GM23338 (cell line): ENCODE measurements at regions not wholly inside any gene's neighbourhood (a gene's known extent, or its start where the extent isn't known, plus 50 kb on each side); places are given as distances from the start of the nearest gene placed in this dataset.

Source experiments
- ATAC-seq: fragments of 200-7000 bp; cut with Tn5 transposase; 3 replicates; pipeline ENCODE4 v1.9.1; 2020
- DNase-seq: peaks from one replicate; pipeline ENCODE4 v3.0.0-alpha.2; 2015; ENCODE audit warnings: low spot score
- H2AFZ ChIP-seq: fragments of 200-600 bp; sonication (generic); 2 replicates; pipeline ENCODE4 v1.8.0; 2016; ENCODE audit warnings: antibody characterized with exemption, mild to moderate bottlenecking, moderate library complexity
- H3F3A ChIP-seq: fragments of 200-600 bp; sonication (generic); replicated peaks from 2 replicates; pipeline ENCODE4 v1.8.0; 2017; ENCODE audit warnings: antibody characterized with exemption, mixed run types, low read depth
- H3K27ac ChIP-seq: fragments of 200-600 bp; sonication (generic); 2 replicates; pipeline ENCODE4 v1.6.1; 2016; ENCODE audit warnings: low read depth
- H3K27me3 ChIP-seq: fragments of 200-600 bp; sonication (generic); 2 replicates; pipeline ENCODE4 v1.8.0; 2016; ENCODE audit warnings: mild to moderate bottlenecking, mixed run types, moderate library complexity; ENCODE audit not compliant: insufficient read depth
- H3K36me3 ChIP-seq: fragments of 200-600 bp; sonication (generic); 2 replicates; pipeline ENCODE4 v1.8.0; 2016; ENCODE audit warnings: mild to moderate bottlenecking; ENCODE audit not compliant: insufficient read depth
- H3K4me1 ChIP-seq: fragments of 200-600 bp; sonication (generic); 2 replicates; pipeline ENCODE4 v1.8.0; 2016; ENCODE audit warnings: mild to moderate bottlenecking, moderate library complexity; ENCODE audit not compliant: insufficient read depth
- H3K4me2 ChIP-seq: fragments of 200-600 bp; sonication (generic); 2 replicates; pipeline ENCODE4 v1.7.1; 2017; ENCODE audit warnings: mixed run types
- H3K4me3 ChIP-seq: fragments of 200-600 bp; sonication (generic); 2 replicates; pipeline ENCODE4 v1.6.1; 2016; ENCODE audit warnings: mixed run types
- H3K79me2 ChIP-seq: fragments of 200-600 bp; sonication (generic); replicated peaks from 2 replicates; pipeline ENCODE4 v1.8.0; 2017; ENCODE audit warnings: mild to moderate bottlenecking; ENCODE audit not compliant: insufficient read depth
- H3K9me2 ChIP-seq: fragments of 200-600 bp; sonication (generic); 2 replicates; pipeline ENCODE4 v1.8.0; 2017; ENCODE audit not compliant: insufficient read depth
- H4K20me1 ChIP-seq: fragments of 200-600 bp; sonication (generic); replicated peaks from 2 replicates; pipeline ENCODE4 v1.8.0; 2017; ENCODE audit warnings: mild to moderate bottlenecking; ENCODE audit not compliant: insufficient read depth
- H3K27ac Mint-ChIP-seq: 2 replicates; pipeline ENCODE4 v1.8.0; 2020; ENCODE audit warnings: inconsistent platforms, mild to moderate bottlenecking, moderate library complexity, mixed read lengths
- H3K27me3 Mint-ChIP-seq: 3 replicates; pipeline ENCODE4 v1.8.0; 2022; ENCODE audit warnings: low read depth, mild to moderate bottlenecking, moderate library complexity, mixed read lengths, inconsistent platforms; ENCODE audit not compliant: insufficient read depth, poor library complexity
- H3K36me3 Mint-ChIP-seq: 3 replicates; pipeline ENCODE4 v1.8.0; 2021; ENCODE audit warnings: low read depth, mild to moderate bottlenecking, inconsistent platforms, moderate library complexity, mixed read lengths
- H3K4me1 Mint-ChIP-seq: 3 replicates; pipeline ENCODE4 v1.8.0; 2020; ENCODE audit warnings: mild to moderate bottlenecking, inconsistent platforms, mixed read lengths
- H3K4me3 Mint-ChIP-seq: 3 replicates; pipeline ENCODE4 v1.8.0; 2021; ENCODE audit warnings: moderate library complexity, mild to moderate bottlenecking, inconsistent platforms, mixed read lengths
- H3K9me3 Mint-ChIP-seq: 3 replicates; pipeline ENCODE4 v1.8.0; 2020; ENCODE audit warnings: moderate library complexity, mild to moderate bottlenecking, inconsistent platforms, mixed read lengths
- EZH2 ChIP-seq: fragments of 200-600 bp; sonication (generic); IDR thresholded peaks from one replicate; pipeline ENCODE4 v1.8.0; 2017; ENCODE audit warnings: antibody characterized with exemption, mild to moderate bottlenecking, low read depth; ENCODE audit not compliant: unreplicated experiment
- EZH2phosphoT487 ChIP-seq: fragments of 200-600 bp; sonication (generic); IDR thresholded peaks from one replicate; pipeline ENCODE4 v1.8.1; 2018; ENCODE audit warnings: antibody characterized with exemption; ENCODE audit not compliant: unreplicated experiment
- JUNB ChIP-seq: IDR thresholded peaks from one replicate; pipeline ENCODE4 v1.6.1; 2016; ENCODE audit warnings: antibody characterized with exemption; ENCODE audit not compliant: unreplicated experiment
- POLR2AphosphoS5 ChIP-seq: IDR thresholded peaks from 2 replicates; pipeline ENCODE4 v1.6.1; 2016; ENCODE audit warnings: antibody characterized with exemption, low read depth
- ZNF114 ChIP-seq: fragments of 250-450 bp; sonication (Bioruptor Pico); IDR thresholded peaks from 2 replicates; pipeline ENCODE4 v1.5.0; 2020; ENCODE audit warnings: mild to moderate bottlenecking, moderate library complexity
- ZNF331 ChIP-seq: fragments of 250-450 bp; sonication (Bioruptor Pico); IDR thresholded peaks from 2 replicates; pipeline ENCODE4 v1.5.0; 2020; ENCODE audit warnings: low read depth, mild to moderate bottlenecking, moderate library complexity
- TF ChIP-seq, protein P1 (sequence below): IDR thresholded peaks from one replicate; pipeline ENCODE4 v1.6.1; 2018; ENCODE audit warnings: antibody characterized with exemption; ENCODE audit not compliant: unreplicated experiment
- TF ChIP-seq, protein P2 (sequence below): fragments of 250-450 bp; sonication (Bioruptor Pico); IDR thresholded peaks from 2 replicates; pipeline ENCODE4 v1.5.0; 2020; ENCODE audit warnings: mild to moderate bottlenecking, moderate library complexity

DNA sequence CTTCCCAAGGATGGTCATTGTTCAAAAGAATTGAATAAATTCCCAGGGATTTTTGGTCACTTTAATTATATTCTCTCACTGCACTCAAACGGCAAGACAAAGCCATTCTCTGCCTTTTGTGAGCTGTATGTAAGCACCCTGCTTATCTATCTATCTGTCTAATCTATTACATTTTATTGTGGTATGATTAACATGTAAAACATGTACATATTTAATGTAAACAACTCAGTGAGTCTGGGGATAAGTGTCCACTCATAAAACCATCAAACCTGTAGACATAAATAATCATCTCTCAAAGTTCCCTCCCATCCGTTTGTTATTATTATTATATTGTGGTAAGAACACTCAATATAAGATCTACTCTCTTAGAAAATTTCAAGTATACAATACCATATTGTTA, 167.1 kb downstream of the CAND1 start:
- Histone ChIP-seq H3K9me2 (no peaks in the 10 kb centered on the region), H3K79me2 (no peaks in the 10 kb centered on the region), H3K27me3 (no peaks in the 10 kb centered on the region), H4K20me1 (no peaks in the 10 kb centered on the region), H3K4me2 (no peak overlapping the region), H3K27ac (no peak overlapping the region), H3K36me3 (no peaks in the 10 kb centered on the region), H3K4me1 (no peaks in the 10 kb centered on the region), H3K4me3 (no peak overlapping the region), H3F3A (no peaks in the 10 kb centered on the region), H2AFZ (no peak overlapping the region)
- H3K27ac Mint-ChIP-seq: no peak overlapping the region
- no peak for DNase-seq
- H3K4me3 Mint-ChIP-seq: no peak overlapping the region
- no peaks in the 10 kb centered on the region for H3K4me1 Mint-ChIP-seq
- H3K36me3 Mint-ChIP-seq: no peaks in the 10 kb centered on the region
- peaks cover 2% of the 10 kb centered on the region for H3K27me3 Mint-ChIP-seq
- H3K9me3 Mint-ChIP-seq: peaks cover 3% of the 10 kb centered on the region; the same call in 2 of the 3 replicates
- TF ChIP-seq EZH2 (no peak), EZH2phosphoT487 (no peak)
- TF ChIP-seq, protein P1, sequence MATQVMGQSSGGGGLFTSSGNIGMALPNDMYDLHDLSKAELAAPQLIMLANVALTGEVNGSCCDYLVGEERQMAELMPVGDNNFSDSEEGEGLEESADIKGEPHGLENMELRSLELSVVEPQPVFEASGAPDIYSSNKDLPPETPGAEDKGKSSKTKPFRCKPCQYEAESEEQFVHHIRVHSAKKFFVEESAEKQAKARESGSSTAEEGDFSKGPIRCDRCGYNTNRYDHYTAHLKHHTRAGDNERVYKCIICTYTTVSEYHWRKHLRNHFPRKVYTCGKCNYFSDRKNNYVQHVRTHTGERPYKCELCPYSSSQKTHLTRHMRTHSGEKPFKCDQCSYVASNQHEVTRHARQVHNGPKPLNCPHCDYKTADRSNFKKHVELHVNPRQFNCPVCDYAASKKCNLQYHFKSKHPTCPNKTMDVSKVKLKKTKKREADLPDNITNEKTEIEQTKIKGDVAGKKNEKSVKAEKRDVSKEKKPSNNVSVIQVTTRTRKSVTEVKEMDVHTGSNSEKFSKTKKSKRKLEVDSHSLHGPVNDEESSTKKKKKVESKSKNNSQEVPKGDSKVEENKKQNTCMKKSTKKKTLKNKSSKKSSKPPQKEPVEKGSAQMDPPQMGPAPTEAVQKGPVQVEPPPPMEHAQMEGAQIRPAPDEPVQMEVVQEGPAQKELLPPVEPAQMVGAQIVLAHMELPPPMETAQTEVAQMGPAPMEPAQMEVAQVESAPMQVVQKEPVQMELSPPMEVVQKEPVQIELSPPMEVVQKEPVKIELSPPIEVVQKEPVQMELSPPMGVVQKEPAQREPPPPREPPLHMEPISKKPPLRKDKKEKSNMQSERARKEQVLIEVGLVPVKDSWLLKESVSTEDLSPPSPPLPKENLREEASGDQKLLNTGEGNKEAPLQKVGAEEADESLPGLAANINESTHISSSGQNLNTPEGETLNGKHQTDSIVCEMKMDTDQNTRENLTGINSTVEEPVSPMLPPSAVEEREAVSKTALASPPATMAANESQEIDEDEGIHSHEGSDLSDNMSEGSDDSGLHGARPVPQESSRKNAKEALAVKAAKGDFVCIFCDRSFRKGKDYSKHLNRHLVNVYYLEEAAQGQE: no peak
- ATAC-seq: no peak

DNA sequence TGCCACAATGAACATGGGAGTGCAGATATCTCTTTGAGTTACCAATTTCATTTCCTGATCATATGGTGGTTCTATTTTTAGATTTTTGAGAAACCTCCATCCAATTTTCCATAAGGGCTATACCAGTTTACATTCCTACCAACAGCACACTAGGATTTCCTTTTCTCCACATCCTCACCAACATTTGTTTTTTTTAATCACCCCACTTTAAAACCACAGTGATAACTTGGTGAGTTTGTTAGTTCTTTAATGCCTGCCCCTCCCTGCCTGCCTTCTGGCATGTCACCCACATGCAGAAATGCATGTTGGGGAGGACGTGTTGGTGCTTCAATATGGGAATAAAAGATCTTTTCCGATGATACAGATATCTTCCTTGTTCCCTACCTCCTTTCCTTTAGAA, 167.9 kb downstream of the CAND1 start:
- peaks cover 3% of the 10 kb centered on the region; the same call in 2 of the 3 replicates for H3K9me3 Mint-ChIP-seq

More for the DNA sequence above, 167.9 kb downstream of the CAND1 start:
- TF ChIP-seq, protein P2, sequence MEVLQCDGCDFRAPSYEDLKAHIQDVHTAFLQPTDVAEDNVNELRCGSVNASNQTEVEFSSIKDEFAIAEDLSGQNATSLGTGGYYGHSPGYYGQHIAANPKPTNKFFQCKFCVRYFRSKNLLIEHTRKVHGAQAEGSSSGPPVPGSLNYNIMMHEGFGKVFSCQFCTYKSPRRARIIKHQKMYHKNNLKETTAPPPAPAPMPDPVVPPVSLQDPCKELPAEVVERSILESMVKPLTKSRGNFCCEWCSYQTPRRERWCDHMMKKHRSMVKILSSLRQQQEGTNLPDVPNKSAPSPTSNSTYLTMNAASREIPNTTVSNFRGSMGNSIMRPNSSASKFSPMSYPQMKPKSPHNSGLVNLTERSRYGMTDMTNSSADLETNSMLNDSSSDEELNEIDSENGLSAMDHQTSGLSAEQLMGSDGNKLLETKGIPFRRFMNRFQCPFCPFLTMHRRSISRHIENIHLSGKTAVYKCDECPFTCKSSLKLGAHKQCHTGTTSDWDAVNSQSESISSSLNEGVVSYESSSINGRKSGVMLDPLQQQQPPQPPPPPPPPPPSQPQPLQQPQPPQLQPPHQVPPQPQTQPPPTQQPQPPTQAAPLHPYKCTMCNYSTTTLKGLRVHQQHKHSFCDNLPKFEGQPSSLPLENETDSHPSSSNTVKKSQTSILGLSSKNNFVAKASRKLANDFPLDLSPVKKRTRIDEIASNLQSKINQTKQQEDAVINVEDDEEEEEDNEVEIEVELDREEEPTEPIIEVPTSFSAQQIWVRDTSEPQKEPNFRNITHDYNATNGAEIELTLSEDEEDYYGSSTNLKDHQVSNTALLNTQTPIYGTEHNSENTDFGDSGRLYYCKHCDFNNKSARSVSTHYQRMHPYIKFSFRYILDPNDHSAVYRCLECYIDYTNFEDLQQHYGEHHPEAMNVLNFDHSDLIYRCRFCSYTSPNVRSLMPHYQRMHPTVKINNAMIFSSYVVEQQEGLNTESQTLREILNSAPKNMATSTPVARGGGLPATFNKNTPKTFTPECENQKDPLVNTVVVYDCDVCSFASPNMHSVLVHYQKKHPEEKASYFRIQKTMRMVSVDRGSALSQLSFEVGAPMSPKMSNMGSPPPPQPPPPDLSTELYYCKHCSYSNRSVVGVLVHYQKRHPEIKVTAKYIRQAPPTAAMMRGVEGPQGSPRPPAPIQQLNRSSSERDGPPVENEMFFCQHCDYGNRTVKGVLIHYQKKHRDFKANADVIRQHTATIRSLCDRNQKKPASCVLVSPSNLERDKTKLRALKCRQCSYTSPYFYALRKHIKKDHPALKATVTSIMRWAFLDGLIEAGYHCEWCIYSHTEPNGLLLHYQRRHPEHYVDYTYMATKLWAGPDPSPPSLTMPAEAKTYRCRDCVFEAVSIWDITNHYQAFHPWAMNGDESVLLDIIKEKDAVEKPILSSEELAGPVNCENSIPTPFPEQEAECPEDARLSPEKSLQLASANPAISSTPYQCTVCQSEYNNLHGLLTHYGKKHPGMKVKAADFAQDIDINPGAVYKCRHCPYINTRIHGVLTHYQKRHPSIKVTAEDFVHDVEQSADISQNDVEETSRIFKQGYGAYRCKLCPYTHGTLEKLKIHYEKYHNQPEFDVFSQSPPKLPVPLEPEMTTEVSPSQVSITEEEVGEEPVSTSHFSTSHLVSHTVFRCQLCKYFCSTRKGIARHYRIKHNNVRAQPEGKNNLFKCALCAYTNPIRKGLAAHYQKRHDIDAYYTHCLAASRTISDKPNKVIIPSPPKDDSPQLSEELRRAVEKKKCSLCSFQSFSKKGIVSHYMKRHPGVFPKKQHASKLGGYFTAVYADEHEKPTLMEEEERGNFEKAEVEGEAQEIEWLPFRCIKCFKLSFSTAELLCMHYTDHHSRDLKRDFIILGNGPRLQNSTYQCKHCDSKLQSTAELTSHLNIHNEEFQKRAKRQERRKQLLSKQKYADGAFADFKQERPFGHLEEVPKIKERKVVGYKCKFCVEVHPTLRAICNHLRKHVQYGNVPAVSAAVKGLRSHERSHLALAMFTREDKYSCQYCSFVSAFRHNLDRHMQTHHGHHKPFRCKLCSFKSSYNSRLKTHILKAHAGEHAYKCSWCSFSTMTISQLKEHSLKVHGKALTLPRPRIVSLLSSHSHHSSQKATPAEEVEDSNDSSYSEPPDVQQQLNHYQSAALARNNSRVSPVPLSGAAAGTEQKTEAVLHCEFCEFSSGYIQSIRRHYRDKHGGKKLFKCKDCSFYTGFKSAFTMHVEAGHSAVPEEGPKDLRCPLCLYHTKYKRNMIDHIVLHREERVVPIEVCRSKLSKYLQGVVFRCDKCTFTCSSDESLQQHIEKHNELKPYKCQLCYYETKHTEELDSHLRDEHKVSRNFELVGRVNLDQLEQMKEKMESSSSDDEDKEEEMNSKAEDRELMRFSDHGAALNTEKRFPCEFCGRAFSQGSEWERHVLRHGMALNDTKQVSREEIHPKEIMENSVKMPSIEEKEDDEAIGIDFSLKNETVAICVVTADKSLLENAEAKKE (CRISPR knock-in tag): no peak
- no peak for TF ChIP-seq ZNF114 (CRISPR knock-in tag)
- no peak for TF ChIP-seq ZNF331 (CRISPR knock-in tag)
- no peak for TF ChIP-seq POLR2AphosphoS5
- TF ChIP-seq EZH2: no peak
- no peak for TF ChIP-seq JUNB
- H3K36me3 Mint-ChIP-seq: no peaks in the 10 kb centered on the region
- H3K4me3 Mint-ChIP-seq: no peak overlapping the region
- H3K27ac Mint-ChIP-seq: no peak overlapping the region
- H4K20me1 ChIP-seq: no peaks in the 10 kb centered on the region
- no peaks in the 10 kb centered on the region for H3K4me1 ChIP-seq
- H3K4me3 ChIP-seq: no peak overlapping the region
- DNase-seq (no peak), ATAC-seq (no peak)
- no peak overlapping the region for H2AFZ ChIP-seq
- no peaks in the 10 kb centered on the region for H3K9me2 ChIP-seq
- no peak overlapping the region for H3K4me2 ChIP-seq
- no peaks in the 10 kb centered on the region for H3K27me3 ChIP-seq
- peaks cover 2% of the 10 kb centered on the region; the same call in 1 of the 3 replicates for H3K4me1 Mint-ChIP-seq
- H3K27ac ChIP-seq: no peak overlapping the region
- H3K79me2 ChIP-seq: no peaks in the 10 kb centered on the region
- no peaks in the 10 kb centered on the region for H3F3A ChIP-seq
- peaks cover 4% of the 10 kb centered on the region for H3K27me3 Mint-ChIP-seq
- no peaks in the 10 kb centered on the region for H3K36me3 ChIP-seq
